ENCODE measurements at regions not wholly inside any gene's neighbourhood (a gene's known extent, or its start where the extent isn't known, plus 50 kb on each side); places are given as distances from the start of the nearest gene placed in this dataset.

- TF ChIP-seq CTCF (IDR thresholded peaks at IDR 0.05; ENCODE audit: low read length) (no peak), EZH2 (optimal IDR thresholded peaks at IDR 0.05; ENCODE audit: low read depth, low read length) (no peak), EZH2phosphoT487 (IDR thresholded peaks at IDR 0.05; ENCODE audit: low read length) (no peak)
Measured at GRCh38 chr10:90675621-90676020, 182.2 kb downstream of the HTR7 start.

Measured in MM.1S (cell line).